SK-N-SH (cell line): ENCODE measurements at regions not wholly inside any gene's neighbourhood (a gene's known extent, or its start where the extent isn't known, plus 50 kb on each side); places are given as distances from the start of the nearest gene placed in this dataset.

Source experiments
- CTCF ChIA-PET: fragments of 300-600, 350-600 bp; formaldehyde crosslinking; extraction: SDS; loops from one replicate; lab custom pipeline; 2021; lab: Yijun Ruan, JAX
- POLR2A ChIA-PET: fragments of 350-600 bp; sonication (Branson Sonifier 250); formaldehyde crosslinking; extraction: SDS; loops from one replicate; lab custom pipeline; 2020; ENCODE audit warnings: antibody characterized with exemption, inconsistent platforms; lab: Yijun Ruan, JAX
- DNase-seq: peaks from one replicate; pipeline ENCODE4 v3.0.0; 2012
- H2AFZ ChIP-seq: fragments of 200-600 bp; sonication (generic); 2 replicates; pipeline ENCODE4 v1.8.1; 2016; ENCODE audit warnings: antibody characterized with exemption, mild to moderate bottlenecking, low read depth
- H3F3A ChIP-seq: fragments of 200-600 bp; sonication (generic); replicated peaks from 2 replicates; pipeline ENCODE3; 2016; ENCODE audit warnings: antibody characterized with exemption, mild to moderate bottlenecking; ENCODE audit not compliant: insufficient read depth
- H3K27ac ChIP-seq, 2 experiments: fragments of 200-500 bp in 1 of 2; fragments of 200-600 bp in 1 of 2; sonication (Bioruptor generic) in 1 of 2; sonication (generic), shearing (Covaris generic) in 1 of 2; 2 replicates each; pipeline versions ENCODE4 v1.5.1 to v1.6.1; 2014 to 2016; ENCODE audit warnings: low read depth in 2 of 2, inconsistent platforms in 1 of 2, low read length in 1 of 2, mild to moderate bottlenecking in 1 of 2, mixed read lengths in 1 of 2
- H3K27me3 ChIP-seq: fragments of 200-600 bp; sonication (generic), shearing (Covaris generic); 2 replicates; pipeline ENCODE4 v1.6.1; 2016; ENCODE audit warnings: mixed run types; ENCODE audit not compliant: insufficient read depth
- H3K36me3 ChIP-seq, 2 experiments: fragments of 200-500 bp in 1 of 2; fragments of 200-600 bp in 1 of 2; sonication (Bioruptor generic) in 1 of 2; sonication (generic) in 1 of 2; replicated peaks in 1 of 2; 2 replicates each; pipeline versions ENCODE3 to v1.5.1; 2014 to 2016; ENCODE audit warnings: low read length in 1 of 2, mild to moderate bottlenecking in 1 of 2; ENCODE audit not compliant: insufficient read depth in 2 of 2, control insufficient read depth in 1 of 2
- H3K4me1 ChIP-seq, 2 experiments: fragments of 200-500 bp in 1 of 2; fragments of 200-600 bp in 1 of 2; sonication (Bioruptor generic) in 1 of 2; sonication (generic), shearing (Covaris generic) in 1 of 2; 2 replicates each; pipeline versions ENCODE4 v1.5.1 to v1.6.1; 2014 to 2016; ENCODE audit warnings: low read depth in 1 of 2, low read length in 1 of 2, mixed run types in 1 of 2; ENCODE audit not compliant: insufficient read depth in 2 of 2, control insufficient read depth in 1 of 2
- H3K4me2 ChIP-seq: fragments of 200-600 bp; sonication (generic), shearing (Covaris generic); 2 replicates; pipeline ENCODE4 v1.6.1; 2017; ENCODE audit warnings: mixed run types
- H3K4me3 ChIP-seq, 2 experiments: fragments of 200-500 bp in 1 of 2; fragments of 200-600 bp in 1 of 2; sonication (Bioruptor generic) in 1 of 2; sonication (generic), shearing (Covaris generic) in 1 of 2; 2 replicates each; pipeline versions ENCODE4 v1.5.1 to v1.8.1; 2014 to 2016; ENCODE audit warnings: low read depth in 2 of 2, inconsistent platforms in 1 of 2, low read length in 1 of 2, mild to moderate bottlenecking in 1 of 2, mixed read lengths in 1 of 2, moderate library complexity in 1 of 2
- H3K79me2 ChIP-seq: fragments of 200-600 bp; sonication (generic); 2 replicates; pipeline ENCODE4 v1.8.1; 2017; ENCODE audit warnings: mild to moderate bottlenecking; ENCODE audit not compliant: insufficient read depth
- H3K9ac ChIP-seq: fragments of 200-600 bp; sonication (generic); 2 replicates; pipeline ENCODE4 v1.6.1; 2017; ENCODE audit warnings: mixed run types
- H3K9me2 ChIP-seq: fragments of 200-600 bp; sonication (generic); 2 replicates; pipeline ENCODE4 v1.6.1; 2017; ENCODE audit warnings: mixed run types
- H3K9me3 ChIP-seq: fragments of 200-600 bp; sonication (generic); 2 replicates; pipeline ENCODE4 v1.6.1; 2017; ENCODE audit warnings: mixed run types, mild to moderate bottlenecking, moderate library complexity
- H4K20me1 ChIP-seq: fragments of 200-600 bp; sonication (generic); 2 replicates; pipeline ENCODE4 v1.6.1; 2017; ENCODE audit warnings: mild to moderate bottlenecking, mixed run types; ENCODE audit not compliant: insufficient read depth
- CHD2 ChIP-seq: fragments of 150-350 bp; IDR thresholded peaks from 2 replicates; pipeline ENCODE4 v1.6.1; 2018; ENCODE audit warnings: low read length; ENCODE audit not compliant: partially characterized antibody
- FOSL2 ChIP-seq: IDR thresholded peaks from 2 replicates; pipeline ENCODE4 v1.4.0; 2012; ENCODE audit warnings: low read depth, mild to moderate bottlenecking, moderate library complexity, borderline replicate concordance
- FOXM1 ChIP-seq: IDR thresholded peaks from 2 replicates; pipeline ENCODE4 v1.4.0; 2012; ENCODE audit warnings: low read depth, mild to moderate bottlenecking
- GATA2 ChIP-seq: sonication (generic); formaldehyde crosslinking; IDR thresholded peaks from 2 replicates; pipeline ENCODE4 v1.5.0; 2020; ENCODE audit warnings: mild to moderate bottlenecking, missing genetic modification reagents
- JUND ChIP-seq: IDR thresholded peaks from 2 replicates; pipeline ENCODE4 v1.4.0; 2012
- MXI1 ChIP-seq: IDR thresholded peaks from 2 replicates; pipeline ENCODE4 v1.6.1; 2012; ENCODE audit warnings: mild to moderate bottlenecking, low read depth, low read length, improper control_type of control experiment
- NFIC ChIP-seq: IDR thresholded peaks from 2 replicates; pipeline ENCODE4 v1.4.0; 2012; ENCODE audit warnings: borderline replicate concordance
- PBX3 ChIP-seq: IDR thresholded peaks from 2 replicates; pipeline ENCODE4; 2012
- RCOR1 ChIP-seq: fragments of 150-350 bp; IDR thresholded peaks from 2 replicates; pipeline ENCODE4 v1.6.1; 2017; ENCODE audit warnings: antibody characterized with exemption, low read length
- SIN3A ChIP-seq: IDR thresholded peaks from 2 replicates; pipeline ENCODE4 v1.6.1; 2012; ENCODE audit warnings: low read depth, mild to moderate bottlenecking, low read length, moderate library complexity, borderline replicate concordance
- SMC3 ChIP-seq: IDR thresholded peaks from 2 replicates; pipeline ENCODE4 v1.6.1; 2012; ENCODE audit warnings: low read depth, low read length, improper control_type of control experiment
- TEAD4 ChIP-seq: IDR thresholded peaks from 2 replicates; pipeline ENCODE4 v1.4.0; 2012; ENCODE audit warnings: mild to moderate bottlenecking, borderline replicate concordance; ENCODE audit not compliant: insufficient read depth
- USF1 ChIP-seq: IDR thresholded peaks from 2 replicates; pipeline ENCODE4 v1.4.0; 2012; ENCODE audit warnings: low read depth, borderline replicate concordance
- USF2 ChIP-seq: fragments of 150-350 bp; IDR thresholded peaks from 2 replicates; pipeline ENCODE4 v1.6.1; 2017; ENCODE audit warnings: antibody characterized with exemption, low read length, low read depth, borderline replicate concordance
- YY1 ChIP-seq: IDR thresholded peaks from 2 replicates; pipeline ENCODE4 v1.4.0; 2012; ENCODE audit warnings: low read depth, mild to moderate bottlenecking
- ZBTB33 ChIP-seq: IDR thresholded peaks from 2 replicates; pipeline ENCODE4 v1.4.0; 2012; ENCODE audit warnings: low read depth, borderline replicate concordance
- WGBS: methylation state at CpG from one replicate; pipeline ENCODE4 v1.1.6; 2017; ENCODE audit warnings: low lambda C conversion rate; 5-methylcytosine and 5-hydroxymethylcytosine counted together

- no peak overlapping the region for H3K9ac ChIP-seq
- ChIA-PET POLR2A (no interaction called here), CTCF (interaction anchor here (1.5 kb wide), 2 partner anchors 14 to 17 kb away, joined by 3 to 5 read pairs; no protein-coding TSS in a partner anchor)
- 0 out of 2 replicates have a peak, but pooled peaks cover 2% of the 10 kb centered on the region for H3K9me2 ChIP-seq
- TF ChIP-seq USF1 (no peak), SMC3 (no peak), NFIC (no peak), YY1 (no peak), TEAD4 (no peak), JUND (no peak), MXI1 (no peak), ZBTB33 (no peak), FOXM1 (no peak), SIN3A (no peak), GATA2 (CRISPR knock-in tag) (no peak), RCOR1 (no peak), PBX3 (no peak), USF2 (no peak), CHD2 (no peak), FOSL2 (no peak)
- H3K4me2 ChIP-seq: no peak overlapping the region
- H3K9me3 ChIP-seq: no peaks in the 10 kb centered on the region
- H4K20me1 ChIP-seq: no peaks in the 10 kb centered on the region
- no peaks in the 10 kb centered on the region for H3K36me3 ChIP-seq
- H2AFZ ChIP-seq: no peak overlapping the region
- no peak overlapping the region for H3K27ac ChIP-seq
- no peaks in the 10 kb centered on the region for H3K79me2 ChIP-seq
- no peak overlapping the region for H3K4me3 ChIP-seq
- peaks cover under 1% of the 10 kb centered on the region for H3F3A ChIP-seq
- 13% methylated on average over 1 of the region's 1 CpG for WGBS
- H3K4me1 ChIP-seq: no peaks in the 10 kb centered on the region
- H3K27me3 ChIP-seq: peaks cover 36% of the 10 kb centered on the region; the same call in 1 of the 2 replicates
- no peak for DNase-seq
Measured at GRCh38 chr6:138605958-138606357, 106.7 kb upstream of the NHSL1 start.
